H54 (cell line): ENCODE measurements at regions not wholly inside any gene's neighbourhood (a gene's known extent, or its start where the extent isn't known, plus 50 kb on each side); places are given as distances from the start of the nearest gene placed in this dataset.

ENCODE experiments used
- DNase-seq: peaks from one replicate; pipeline ENCODE4 v3.0.0; 2011; ENCODE audit warnings: low spot score, mixed read lengths; ENCODE audit not compliant: insufficient read length
- FAIRE-seq: peaks from 3 replicates; lab custom pipeline; 2011; peaks lifted over from hg19 to GRCh38; lab: Jason Lieb, UNC
- POLR2A ChIP-seq: IDR thresholded peaks from 2 replicates; pipeline ENCODE4 v1.6.1; 2011; ENCODE audit warnings: low read depth, mild to moderate bottlenecking, low read length

DNA sequence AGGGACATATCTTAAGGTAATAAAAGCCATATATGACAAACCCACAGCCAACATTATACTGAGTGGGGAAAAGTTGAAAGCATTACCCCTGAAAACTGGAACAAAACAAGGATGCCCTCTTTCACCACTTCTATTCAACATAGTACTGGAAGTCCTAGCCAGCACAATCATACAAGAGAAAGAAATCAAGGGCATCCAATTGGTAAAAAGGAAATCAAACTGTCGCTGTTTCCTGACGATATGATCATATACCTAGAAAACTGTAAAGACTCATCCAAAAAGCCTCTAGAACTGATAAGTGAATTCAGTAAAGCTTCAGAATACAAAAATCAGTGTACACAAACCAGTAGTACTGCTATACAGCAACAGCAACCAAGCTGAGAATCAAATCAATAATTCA lies 53.8 kb upstream of the PSME4 start:
- DNase-seq (no peak), FAIRE-seq (no peak)
- TF ChIP-seq POLR2A = no peak

DNA sequence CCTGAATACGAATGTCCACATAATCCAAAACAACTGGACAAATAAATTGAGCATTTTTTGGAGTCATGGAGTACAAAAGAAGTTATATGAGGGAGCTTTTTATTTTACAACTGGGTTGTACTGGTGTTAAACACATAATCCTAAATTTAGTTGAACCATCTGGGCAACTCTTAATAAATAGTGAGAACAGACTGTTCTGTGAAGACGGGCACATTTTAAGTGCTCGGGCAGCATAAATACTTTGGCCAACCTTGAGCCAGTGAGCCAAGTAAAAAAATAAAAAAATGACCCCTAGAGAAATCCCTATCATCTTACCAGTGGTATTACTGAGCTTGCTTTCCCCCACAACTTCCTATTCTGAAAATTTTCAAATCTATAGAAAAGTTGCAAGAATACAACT lies 50.9 kb upstream of the PSME4 start:
- FAIRE-seq (no peak), DNase-seq (no peak)
- TF ChIP-seq POLR2A = no peak

DNA sequence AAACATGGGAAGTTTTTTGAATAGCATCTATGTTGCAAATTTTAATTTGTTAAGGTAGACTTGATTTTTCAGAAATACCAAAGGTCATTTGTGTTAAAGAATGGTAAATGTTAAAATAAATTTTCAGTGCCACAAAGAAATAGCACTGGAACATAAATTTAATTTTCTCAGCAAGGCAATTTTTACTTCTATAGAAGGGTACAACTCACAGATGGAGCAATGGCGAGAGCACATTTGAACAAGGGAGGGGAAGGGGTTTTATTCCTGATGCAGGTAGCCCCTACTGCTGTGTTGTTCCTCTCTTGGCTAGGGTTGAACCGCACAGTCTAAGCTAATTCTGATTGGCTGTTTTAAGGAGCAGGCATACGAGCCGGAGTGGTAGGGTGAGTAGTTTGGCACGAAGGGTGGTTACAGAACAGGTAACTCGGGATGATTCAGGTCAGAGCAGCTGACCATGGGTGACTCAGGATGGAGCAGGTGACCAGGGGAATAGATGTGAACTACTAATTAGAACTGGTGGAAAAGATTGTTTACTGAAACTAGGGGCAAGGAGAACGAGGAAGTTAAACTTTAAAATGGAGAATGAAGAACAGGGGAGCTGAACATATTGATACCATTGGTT lies 50.1 kb upstream of the PSME4 start:
- TF ChIP-seq POLR2A = no peak
- FAIRE-seq (no peak), DNase-seq (no peak)
